ENCODE measurements at regions not wholly inside any gene's neighbourhood (a gene's known extent, or its start where the extent isn't known, plus 50 kb on each side); places are given as distances from the start of the nearest gene placed in this dataset.

GRCh38 chr17:13074026-13074425 is 56.2 kb upstream of the ELAC2 start:
- TF ChIP-seq CTCF (IDR thresholded peaks at IDR 0.05): no peak
- no peak for TF ChIP-seq POLR2A (IDR thresholded peaks at IDR 0.05)

Measured in prostate gland (tissue), 2 donors.